OCI-LY1 (cell line): ENCODE measurements at regions not wholly inside any gene's neighbourhood (a gene's known extent, or its start where the extent isn't known, plus 50 kb on each side); places are given as distances from the start of the nearest gene placed in this dataset.

Experiments used
- H2AFZ ChIP-seq: fragments of 200-600 bp; sonication (generic), shearing (Covaris generic); 2 replicates; pipeline ENCODE4 v1.6.0; 2014; ENCODE audit warnings: antibody characterized with exemption, mild to moderate bottlenecking, low read length
- H3F3A ChIP-seq: fragments of 200-600 bp; sonication (generic), shearing (Covaris generic); 2 replicates; pipeline ENCODE4 v1.6.0; 2014; ENCODE audit warnings: mild to moderate bottlenecking, antibody characterized with exemption, low read length, moderate library complexity; ENCODE audit not compliant: insufficient read depth
- H3K27ac ChIP-seq: fragments of 200-600 bp; sonication (generic); 2 replicates; pipeline ENCODE4 v1.5.1; 2014; ENCODE audit warnings: low read length, mixed run types, mild to moderate bottlenecking, low read depth; ENCODE audit not compliant: poor library complexity, severe bottlenecking
- H3K27me3 ChIP-seq: fragments of 200-600 bp; sonication (generic); 2 replicates; pipeline ENCODE4 v1.6.0; 2014; ENCODE audit warnings: antibody characterized with exemption, mild to moderate bottlenecking, low read length, moderate library complexity; ENCODE audit not compliant: insufficient read depth
- H3K36me3 ChIP-seq: fragments of 200-600 bp; sonication (generic); 2 replicates; pipeline ENCODE4 v1.6.1; 2014; ENCODE audit warnings: mild to moderate bottlenecking, antibody characterized with exemption, low read length, moderate library complexity, mixed read lengths; ENCODE audit not compliant: insufficient read depth
- H3K4me1 ChIP-seq: fragments of 200-600 bp; sonication (generic); 2 replicates; pipeline ENCODE4 v1.5.1; 2014; ENCODE audit warnings: mild to moderate bottlenecking, low read length, moderate library complexity; ENCODE audit not compliant: insufficient read depth, severe bottlenecking
- H3K4me2 ChIP-seq: fragments of 200-600 bp; sonication (generic), shearing (Covaris generic); 2 replicates; pipeline ENCODE4 v1.6.1; 2014; ENCODE audit warnings: low read length
- H3K4me3 ChIP-seq: fragments of 200-600 bp; sonication (generic); 2 replicates; pipeline ENCODE4 v1.5.1; 2014; ENCODE audit warnings: low read length, low read depth, mild to moderate bottlenecking, mixed read lengths; ENCODE audit not compliant: poor library complexity, severe bottlenecking
- H3K79me2 ChIP-seq: fragments of 200-600 bp; shearing (Covaris generic); 2 replicates; pipeline ENCODE4 v1.6.1; 2016; ENCODE audit warnings: mixed run types, low read length, mixed read lengths; ENCODE audit not compliant: insufficient read depth
- H3K9ac ChIP-seq: fragments of 200-600 bp; sonication (generic), shearing (Covaris generic); 2 replicates; pipeline ENCODE4 v1.6.1; 2014; ENCODE audit warnings: mild to moderate bottlenecking, low read length, mixed read lengths
- H3K9me2 ChIP-seq: fragments of 200-600 bp; sonication (generic), shearing (Covaris generic); 2 replicates; pipeline ENCODE4 v1.6.1; 2014; ENCODE audit warnings: low read depth, mild to moderate bottlenecking, low read length, mixed read lengths
- H3K9me3 ChIP-seq: fragments of 200-600 bp; shearing (Covaris generic); 2 replicates; pipeline ENCODE4 v1.6.1; 2014; ENCODE audit warnings: low read length, mixed read lengths
- H4K20me1 ChIP-seq: fragments of 200-600 bp; sonication (generic), shearing (Covaris generic); 2 replicates; pipeline ENCODE4 v1.6.0; 2016; ENCODE audit warnings: mild to moderate bottlenecking, low read length; ENCODE audit not compliant: insufficient read depth
- EZH2 ChIP-seq: fragments of 200-600 bp; sonication (generic), shearing (Covaris generic); IDR thresholded peaks from 2 replicates; pipeline ENCODE4 v1.8.0; 2017; ENCODE audit warnings: borderline replicate concordance, mixed run types, mild to moderate bottlenecking, antibody characterized with exemption, low read length, moderate library complexity, mixed read lengths
- TF ChIP-seq, protein P1 (sequence below): fragments of 200-600 bp; sonication (generic), shearing (Covaris generic); IDR thresholded peaks from 2 replicates; pipeline ENCODE4 v1.5.1; 2017; ENCODE audit warnings: mild to moderate bottlenecking, antibody characterized with exemption, low read length, moderate library complexity, mixed read lengths

DNA sequence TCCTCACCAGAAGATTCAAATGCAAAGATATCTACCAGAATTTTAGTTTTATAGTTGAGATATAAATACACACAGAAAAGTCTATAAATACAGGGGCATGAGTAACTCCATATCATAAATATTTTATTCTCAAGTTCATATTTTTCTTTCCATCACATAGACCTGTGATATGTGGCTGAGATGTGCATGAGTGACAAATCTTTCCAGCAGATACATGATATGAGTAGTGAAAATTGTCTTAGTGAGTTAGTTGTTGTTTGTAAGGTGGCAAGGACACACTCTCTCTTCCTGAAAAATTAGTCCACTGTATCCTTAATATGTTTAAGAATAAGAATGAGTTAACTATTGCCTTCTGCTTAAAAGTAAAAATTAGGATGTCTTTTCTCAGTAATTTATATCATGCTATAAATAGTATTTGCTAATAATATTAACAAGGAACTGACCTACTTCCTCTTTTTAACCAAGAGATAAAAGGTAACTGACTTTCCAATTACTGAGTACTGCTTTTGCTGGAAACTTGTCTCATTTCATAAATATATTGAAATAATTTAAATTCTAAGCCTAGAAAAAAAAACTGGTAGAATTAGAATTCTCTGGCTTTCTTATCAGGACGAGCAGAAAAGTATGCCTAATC is 85.2 kb upstream of the SESTD1 start:
- H3K4me1 ChIP-seq = peaks cover 12% of the 10 kb centered on the region
- TF ChIP-seq EZH2 = no peak
- TF ChIP-seq, protein P1, sequence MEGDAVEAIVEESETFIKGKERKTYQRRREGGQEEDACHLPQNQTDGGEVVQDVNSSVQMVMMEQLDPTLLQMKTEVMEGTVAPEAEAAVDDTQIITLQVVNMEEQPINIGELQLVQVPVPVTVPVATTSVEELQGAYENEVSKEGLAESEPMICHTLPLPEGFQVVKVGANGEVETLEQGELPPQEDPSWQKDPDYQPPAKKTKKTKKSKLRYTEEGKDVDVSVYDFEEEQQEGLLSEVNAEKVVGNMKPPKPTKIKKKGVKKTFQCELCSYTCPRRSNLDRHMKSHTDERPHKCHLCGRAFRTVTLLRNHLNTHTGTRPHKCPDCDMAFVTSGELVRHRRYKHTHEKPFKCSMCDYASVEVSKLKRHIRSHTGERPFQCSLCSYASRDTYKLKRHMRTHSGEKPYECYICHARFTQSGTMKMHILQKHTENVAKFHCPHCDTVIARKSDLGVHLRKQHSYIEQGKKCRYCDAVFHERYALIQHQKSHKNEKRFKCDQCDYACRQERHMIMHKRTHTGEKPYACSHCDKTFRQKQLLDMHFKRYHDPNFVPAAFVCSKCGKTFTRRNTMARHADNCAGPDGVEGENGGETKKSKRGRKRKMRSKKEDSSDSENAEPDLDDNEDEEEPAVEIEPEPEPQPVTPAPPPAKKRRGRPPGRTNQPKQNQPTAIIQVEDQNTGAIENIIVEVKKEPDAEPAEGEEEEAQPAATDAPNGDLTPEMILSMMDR = no peak
- no peaks in the 10 kb centered on the region for H4K20me1 ChIP-seq
- no peaks in the 10 kb centered on the region for H3K9me3 ChIP-seq
- H3K27ac ChIP-seq = no peak overlapping the region
- no peaks in the 10 kb centered on the region for H3K27me3 ChIP-seq
- no peak overlapping the region for H3K4me3 ChIP-seq
- no peaks in the 10 kb centered on the region for H3K79me2 ChIP-seq
- no peak overlapping the region for H2AFZ ChIP-seq
- H3K4me2 ChIP-seq = no peak overlapping the region
- H3K9me2 ChIP-seq = no peaks in the 10 kb centered on the region
- no peak overlapping the region for H3K9ac ChIP-seq
- no peaks in the 10 kb centered on the region for H3K36me3 ChIP-seq
- H3F3A ChIP-seq = no peaks in the 10 kb centered on the region

DNA sequence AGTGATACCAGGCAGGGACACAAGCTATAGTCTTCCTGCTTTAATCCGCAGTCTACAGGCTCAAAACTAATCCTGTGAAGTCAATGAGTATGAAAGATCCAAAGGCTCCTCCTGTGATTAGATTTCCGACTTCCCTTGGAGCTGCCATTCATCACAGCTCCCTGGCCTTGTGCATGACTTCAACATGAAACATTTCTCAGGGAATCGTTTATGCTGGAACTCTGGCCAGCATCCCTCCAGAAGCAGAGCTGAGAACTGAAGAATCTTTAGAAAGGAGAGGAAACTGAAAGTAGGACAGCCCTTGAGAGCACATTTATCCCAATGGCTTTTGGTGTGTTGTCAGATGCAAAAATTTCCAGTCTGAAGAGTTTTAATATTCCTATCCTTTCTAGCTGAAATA is 84.3 kb upstream of the SESTD1 start:
- Histone ChIP-seq H3K27me3 (no peaks in the 10 kb centered on the region), H3K36me3 (no peaks in the 10 kb centered on the region), H3K4me2 (no peak overlapping the region), H3K79me2 (no peaks in the 10 kb centered on the region), H3K9me3 (no peaks in the 10 kb centered on the region), H3K4me3 (no peak overlapping the region), H4K20me1 (no peaks in the 10 kb centered on the region), H3K9ac (no peak overlapping the region), H3F3A (no peaks in the 10 kb centered on the region), H3K9me2 (no peaks in the 10 kb centered on the region), H3K4me1 (peaks cover 18% of the 10 kb centered on the region), H3K27ac (no peak overlapping the region), H2AFZ (no peak overlapping the region)
- TF ChIP-seq, protein P1 = no peak

DNA sequence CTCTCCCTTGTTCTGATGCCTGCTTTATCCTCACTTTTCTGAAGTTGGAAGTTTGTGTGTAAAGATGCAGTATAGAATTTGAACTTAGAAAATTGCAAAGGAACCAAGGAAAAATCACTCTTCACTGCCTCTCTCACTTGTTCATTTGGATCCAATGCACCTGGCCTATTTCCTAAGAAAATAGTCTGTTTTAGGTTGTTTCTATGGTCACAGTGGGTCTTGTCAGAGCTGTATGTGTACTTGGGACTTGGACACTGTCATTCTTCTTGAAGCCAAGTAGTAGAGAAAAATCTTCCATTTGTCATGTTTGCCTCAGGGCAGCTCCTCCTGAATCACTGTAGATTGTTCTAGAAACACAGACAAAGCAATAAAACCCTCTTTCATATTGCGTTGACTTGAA is 80.3 kb upstream of the SESTD1 start:
- TF ChIP-seq EZH2 = no peak
- TF ChIP-seq, protein P1 = no peak
- no peaks in the 10 kb centered on the region for H3K9me2 ChIP-seq
- no peaks in the 10 kb centered on the region for H3K27me3 ChIP-seq
- peaks cover 13% of the 10 kb centered on the region for H3K4me1 ChIP-seq
- no peak overlapping the region for H3K9ac ChIP-seq
- no peak overlapping the region for H3K27ac ChIP-seq
- no peaks in the 10 kb centered on the region for H4K20me1 ChIP-seq
- H3K4me3 ChIP-seq = no peak overlapping the region
- H3K9me3 ChIP-seq = no peaks in the 10 kb centered on the region
- no peaks in the 10 kb centered on the region for H3F3A ChIP-seq
- H3K4me2 ChIP-seq = no peak overlapping the region
- H3K36me3 ChIP-seq = no peaks in the 10 kb centered on the region
- peak overlapping the region; percentile 66; the same call in 1 of the 2 replicates for H2AFZ ChIP-seq
- no peaks in the 10 kb centered on the region for H3K79me2 ChIP-seq
